Suprapubic skin (tissue), 4 donors: ENCODE measurements at regions not wholly inside any gene's neighbourhood (a gene's known extent, or its start where the extent isn't known, plus 50 kb on each side); places are given as distances from the start of the nearest gene placed in this dataset.

Source experiments
- DNase-seq, 2 donors: peaks; one replicate each; pipeline ENCODE4 v3.0.0-alpha.2; 2019; ENCODE audit warnings: low spot score in 2 of 2
- H3K27ac ChIP-seq: fragments of 200-600 bp; sonication (generic); one replicate; pipeline ENCODE4 v1.5.1; 2019
- H3K27me3 ChIP-seq: fragments of 200-600 bp; sonication (generic); one replicate; pipeline ENCODE4 v1.5.1; 2019
- H3K36me3 ChIP-seq: fragments of 200-600 bp; sonication (generic); one replicate; pipeline ENCODE4 v1.5.1; 2019
- H3K4me1 ChIP-seq: fragments of 200-600 bp; sonication (generic); one replicate; pipeline ENCODE4 v1.5.1; 2019
- H3K4me3 ChIP-seq: fragments of 200-600 bp; sonication (generic); one replicate; pipeline ENCODE4 v1.5.1; 2019; ENCODE audit warnings: mild to moderate bottlenecking
- H3K9me3 ChIP-seq: fragments of 200-600 bp; sonication (generic); one replicate; pipeline ENCODE4 v1.5.1; 2019
- CTCF ChIP-seq, 2 donors: fragments of 200-600 bp in 1 of 2; fragments of 450-650 bp in 1 of 2; sonication (generic) in 1 of 2; IDR thresholded peaks; one replicate each; pipeline ENCODE4 v1.5.1; 2016 to 2019; ENCODE audit warnings: antibody characterized with exemption in 2 of 2, mild to moderate bottlenecking in 1 of 2, moderate library complexity in 1 of 2
- EP300 ChIP-seq: sonication (generic); formaldehyde crosslinking; IDR thresholded peaks from one replicate; pipeline ENCODE4 v1.6.1; 2017; ENCODE audit warnings: antibody characterized with exemption
- POLR2A ChIP-seq, 2 donors: fragments of 450-650 bp; IDR thresholded peaks; one replicate each; pipeline ENCODE4 v1.6.1; 2017; ENCODE audit warnings: antibody characterized with exemption in 2 of 2, mild to moderate bottlenecking in 2 of 2, moderate library complexity in 2 of 2
- POLR2AphosphoS5 ChIP-seq, 3 donors: sonication (generic); formaldehyde crosslinking; IDR thresholded peaks; one replicate each; pipeline ENCODE4 v1.6.1; 2017; ENCODE audit warnings: antibody characterized with exemption in 3 of 3
- WGBS: methylation state at CpG from one replicate; pipeline ENCODE4 v1.1.5; 2018; 5-methylcytosine and 5-hydroxymethylcytosine counted together

GRCh38 chr11:112543390-112543789 lies 282.7 kb upstream of the PLET1 start:
- Histone ChIP-seq H3K36me3 (no peaks in the 10 kb centered on the region), H3K27me3 (no peaks in the 10 kb centered on the region), H3K9me3 (no peaks in the 10 kb centered on the region), H3K27ac (no peak overlapping the region), H3K4me3 (no peak overlapping the region), H3K4me1 (no peaks in the 10 kb centered on the region)
- TF ChIP-seq EP300, result no peak
- no peak for TF ChIP-seq POLR2AphosphoS5 (IDR thresholded peaks at IDR 0.05)
- TF ChIP-seq CTCF (IDR thresholded peaks at IDR 0.05), result no peak
- TF ChIP-seq POLR2A (IDR thresholded peaks at IDR 0.05), result no peak
- WGBS, result 85% methylated on average over 3 of the region's 3 CpGs
- DNase-seq, result no peak

GRCh38 chr11:112548641-112549040 lies 288.0 kb upstream of the PLET1 start:
- H3K4me1 ChIP-seq, result no peaks in the 10 kb centered on the region
- TF ChIP-seq POLR2AphosphoS5 (IDR thresholded peaks at IDR 0.05) (no peak), CTCF (IDR thresholded peaks at IDR 0.05) (no peak), EP300 (no peak), POLR2A (IDR thresholded peaks at IDR 0.05) (no peak)
- H3K27ac ChIP-seq, result no peak overlapping the region
- no peak overlapping the region for H3K4me3 ChIP-seq
- no peak for DNase-seq
- H3K27me3 ChIP-seq, result peaks cover 3% of the 10 kb centered on the region
- H3K9me3 ChIP-seq, result no peaks in the 10 kb centered on the region
- no peaks in the 10 kb centered on the region for H3K36me3 ChIP-seq

- TF ChIP-seq POLR2A (IDR thresholded peaks at IDR 0.05) (no peak), POLR2AphosphoS5 (IDR thresholded peaks at IDR 0.05) (no peak), EP300 (no peak), CTCF (IDR thresholded peaks at IDR 0.05) (no peak)
- no peaks in the 10 kb centered on the region for H3K36me3 ChIP-seq
- 67% methylated on average over 4 of the region's 4 CpGs for WGBS
Observed at GRCh38 chr11:112553205-112553731, 292.6 kb upstream of the PLET1 start.

GRCh38 chr11:112554586-112554985 lies 293.9 kb upstream of the PLET1 start:
- Histone ChIP-seq H3K27me3 (peaks cover 3% of the 10 kb centered on the region), H3K9me3 (no peaks in the 10 kb centered on the region), H3K27ac (no peak overlapping the region), H3K4me1 (no peaks in the 10 kb centered on the region), H3K4me3 (no peak overlapping the region), H3K36me3 (no peaks in the 10 kb centered on the region)
- WGBS, result 44% methylated on average over 4 of the region's 4 CpGs
- no peak for TF ChIP-seq CTCF (IDR thresholded peaks at IDR 0.05)
- TF ChIP-seq POLR2A (IDR thresholded peaks at IDR 0.05), result no peak
- no peak for TF ChIP-seq POLR2AphosphoS5 (IDR thresholded peaks at IDR 0.05)
- TF ChIP-seq EP300, result no peak
- DNase-seq, result no peak

More at GRCh38 chr11:112553205-112553731, 292.6 kb upstream of the PLET1 start:
- Histone ChIP-seq H3K9me3 (no peaks in the 10 kb centered on the region), H3K4me1 (no peaks in the 10 kb centered on the region), H3K4me3 (no peak overlapping the region), H3K27me3 (peaks cover 3% of the 10 kb centered on the region), H3K27ac (no peak overlapping the region)
- no peak for DNase-seq

- Histone ChIP-seq H3K9me3 (no peaks in the 10 kb centered on the region), H3K4me3 (no peak overlapping the region), H3K4me1 (no peaks in the 10 kb centered on the region), H3K27me3 (peaks cover 3% of the 10 kb centered on the region), H3K36me3 (no peaks in the 10 kb centered on the region), H3K27ac (no peak overlapping the region)
- WGBS, result 70% methylated on average over 10 of the region's 10 CpGs
- TF ChIP-seq EP300 (no peak), CTCF (IDR thresholded peaks at IDR 0.05) (peak in 1 of 2 donors; percentile 31)
- peak in 1 of 2 donors; percentile 66 for DNase-seq
Observed at GRCh38 chr11:112555491-112556364, 295.1 kb upstream of the PLET1 start.
